Endothelial cell of umbilical vein (primary cell): ENCODE measurements at regions not wholly inside any gene's neighbourhood (a gene's known extent, or its start where the extent isn't known, plus 50 kb on each side); places are given as distances from the start of the nearest gene placed in this dataset.

Source experiments
- CTCF ChIP-seq, 2 donors: IDR thresholded peaks; 1 replicate in 1 of 2; 2 replicates in 1 of 2; pipeline ENCODE4 v1.5.1; 2011; ENCODE audit warnings: low read length in 2 of 2, mild to moderate bottlenecking in 2 of 2, moderate library complexity in 2 of 2, control low read depth in 1 of 2, inconsistent platforms in 1 of 2, low read depth in 1 of 2; ENCODE audit not compliant: insufficient read depth in 1 of 2; ENCODE audit errors: extremely low read depth in 1 of 2
- POLR2A ChIP-seq: IDR thresholded peaks from 2 replicates; pipeline ENCODE4 v1.6.1; 2012; ENCODE audit warnings: low read depth, mild to moderate bottlenecking, control low read depth, low read length
- POLR2AphosphoS5 ChIP-seq: IDR thresholded peaks from 2 replicates; pipeline ENCODE4 v1.6.1; 2012; ENCODE audit warnings: low read depth, mild to moderate bottlenecking, control low read depth, low read length, moderate library complexity; ENCODE audit not compliant: insufficient read depth

- no peak for TF ChIP-seq CTCF (IDR thresholded peaks at IDR 0.05; ENCODE audit: extremely low read depth in 1 of 2, insufficient read depth in 1 of 2, low read depth in 1 of 2, low read length in 2 of 2)
- TF ChIP-seq POLR2AphosphoS5, result no peak
- no peak for TF ChIP-seq POLR2A
These were observed 336.7 kb upstream of the C16orf82 start for GRCh38 chr16:26729951-26730541.
